ENCODE measurements at regions not wholly inside any gene's neighbourhood (a gene's known extent, or its start where the extent isn't known, plus 50 kb on each side); places are given as distances from the start of the nearest gene placed in this dataset.

DNA sequence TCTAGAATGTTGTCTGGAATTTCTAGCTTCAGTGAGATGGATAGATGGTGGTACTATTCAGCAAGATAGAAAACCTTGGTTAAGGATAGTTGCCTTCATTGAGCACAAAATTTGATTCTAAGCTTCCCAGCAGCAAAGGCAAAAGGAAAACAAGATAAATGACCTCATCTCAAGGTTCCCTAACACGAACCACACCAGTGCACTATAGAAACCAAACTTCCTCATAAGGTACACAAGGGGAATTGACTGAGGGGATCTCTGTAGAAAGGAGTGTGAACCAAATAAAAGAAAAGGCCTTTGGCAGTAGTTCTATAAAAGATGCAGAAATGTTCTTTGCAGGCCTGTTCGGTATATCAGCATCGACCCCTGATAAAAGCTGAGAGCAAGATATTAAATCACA is 288.9 kb downstream of the SHQ1 start:
- DNase-seq = no peak

DNA sequence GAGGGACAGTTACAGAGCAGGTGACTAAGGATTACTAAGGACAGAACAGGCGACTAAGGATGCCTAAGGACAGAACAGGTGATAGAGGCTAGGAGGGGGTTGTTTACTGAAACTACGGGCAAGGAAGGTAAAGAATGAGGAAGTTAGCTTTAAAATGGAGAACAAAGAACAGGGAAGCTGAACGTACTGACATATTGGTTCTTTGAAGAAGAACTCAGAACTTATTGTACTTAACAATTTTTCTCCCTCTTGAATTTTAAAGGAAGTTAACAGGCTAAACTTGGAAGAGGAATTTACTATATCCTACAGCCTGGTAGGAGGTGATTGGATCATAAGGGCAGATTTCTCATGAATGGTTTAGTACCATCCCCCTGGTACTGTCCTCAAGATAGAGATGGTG is 290.2 kb downstream of the SHQ1 start:
- no peak for DNase-seq

GRCh38 chr3:72555714-72556113 is 292.5 kb downstream of the SHQ1 start:
- no peak for DNase-seq

DNA sequence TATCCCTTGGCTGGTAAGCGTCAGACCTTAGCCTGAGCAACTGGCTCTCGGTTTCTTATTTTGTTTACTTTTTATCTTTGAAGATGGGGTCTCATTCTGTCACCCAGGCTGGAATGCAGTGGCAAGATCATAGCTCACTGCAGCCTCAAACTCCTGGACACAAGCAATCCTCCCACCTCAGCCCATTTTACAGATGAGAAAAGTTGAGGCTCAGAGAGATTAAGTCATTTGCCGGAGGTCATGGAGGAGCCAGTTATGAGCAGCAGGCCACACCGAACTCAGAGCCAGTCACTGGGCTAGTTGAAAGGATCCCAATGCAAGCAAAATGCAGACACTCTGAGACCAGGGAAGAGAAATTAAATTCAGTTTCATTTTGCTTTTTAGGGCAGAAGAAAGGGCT is 293.6 kb downstream of the SHQ1 start:
- no peak for DNase-seq

DNA sequence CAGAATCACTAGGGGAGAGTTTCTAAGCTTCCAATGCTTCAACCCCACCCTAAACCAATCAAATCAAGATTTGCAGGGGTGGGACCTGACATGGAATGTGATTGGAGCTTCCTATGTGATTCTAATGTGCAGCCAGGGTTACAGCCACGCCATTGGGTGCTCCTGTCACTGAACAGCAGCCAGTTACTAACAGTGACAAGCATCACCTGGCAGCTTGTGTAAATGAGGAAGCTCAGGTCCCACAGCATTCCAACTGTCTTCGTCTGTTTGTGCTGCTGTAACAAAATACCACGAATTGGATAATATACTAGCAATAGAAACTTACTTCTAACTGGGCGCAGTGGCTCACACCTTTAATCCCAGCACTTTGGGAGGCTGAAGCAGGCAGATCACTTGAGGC is 294.9 kb downstream of the SHQ1 start:
- DNase-seq = no peak

- no peak for DNase-seq
Measured at GRCh38 chr3:72550582-72551262, 297.5 kb downstream of the SHQ1 start.

- DNase-seq = no peak
Measured at GRCh38 chr3:72549761-72550581, 298.3 kb downstream of the SHQ1 start.

DNA sequence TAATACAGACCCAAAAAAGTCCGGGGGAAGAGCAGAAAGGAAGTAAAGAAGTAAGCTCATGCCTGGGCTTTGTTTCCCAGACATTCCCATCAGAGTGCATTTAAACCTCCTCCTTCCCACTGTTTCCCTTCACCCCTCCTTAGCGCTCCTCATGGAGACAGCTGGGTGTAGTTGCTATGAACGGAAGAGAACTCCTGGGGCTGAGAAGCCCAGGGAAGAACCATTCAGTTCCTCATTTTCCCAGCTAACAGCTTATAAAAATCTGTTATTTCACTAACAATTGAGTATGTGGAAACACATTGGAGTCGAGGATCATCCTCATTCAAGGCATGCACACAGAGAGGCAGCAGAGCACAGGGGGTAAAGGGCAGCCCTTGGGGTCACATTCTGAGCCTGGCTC is 299.3 kb downstream of the SHQ1 start:
- no peak for DNase-seq

GRCh38 chr3:72548461-72548860 is 299.8 kb downstream of the SHQ1 start:
- no peak for DNase-seq

GRCh38 chr3:72547183-72547582 is 301.1 kb downstream of the SHQ1 start:
- no peak for DNase-seq

DNA sequence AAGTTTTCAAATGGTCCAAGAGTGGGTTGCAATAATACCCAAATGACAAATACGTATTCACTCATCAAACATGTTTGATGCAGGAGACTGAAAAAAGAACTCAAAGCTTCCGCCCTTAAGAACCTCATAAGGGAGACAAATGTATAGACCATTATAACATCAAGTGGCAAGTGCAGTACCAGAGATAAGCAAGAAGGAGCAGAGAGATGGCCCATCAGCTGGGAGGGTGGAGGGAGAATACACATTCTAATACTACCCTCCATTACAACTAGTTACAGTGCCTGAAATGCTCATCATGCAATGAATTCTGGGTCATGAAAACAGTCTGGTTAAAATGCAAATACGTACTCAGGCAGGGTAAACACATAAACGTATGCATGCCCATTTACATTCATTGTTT is 304.0 kb downstream of the SHQ1 start:
- DNase-seq = no peak

GRCh38 chr3:72543246-72543645 is 305.0 kb downstream of the SHQ1 start:
- no peak for DNase-seq

DNA sequence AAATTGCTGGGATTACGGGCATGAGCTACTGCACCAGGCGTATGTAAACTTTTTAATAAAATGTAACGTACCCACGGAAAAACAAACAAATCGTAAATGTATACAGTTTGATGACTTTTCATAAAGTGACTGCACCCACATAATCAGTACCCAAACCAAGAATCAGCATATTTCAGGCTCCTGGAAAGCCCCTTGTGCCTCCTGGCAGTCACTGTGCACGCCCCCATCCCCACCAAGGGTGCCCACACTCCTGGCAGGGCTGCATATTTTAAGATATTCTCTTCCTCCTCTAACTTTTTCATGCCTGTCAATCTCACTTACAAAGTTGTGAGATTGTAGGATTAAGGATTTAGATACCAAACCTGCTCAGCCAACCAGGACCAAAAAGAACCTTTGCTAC is 305.5 kb downstream of the SHQ1 start:
- no peak for DNase-seq

DNA sequence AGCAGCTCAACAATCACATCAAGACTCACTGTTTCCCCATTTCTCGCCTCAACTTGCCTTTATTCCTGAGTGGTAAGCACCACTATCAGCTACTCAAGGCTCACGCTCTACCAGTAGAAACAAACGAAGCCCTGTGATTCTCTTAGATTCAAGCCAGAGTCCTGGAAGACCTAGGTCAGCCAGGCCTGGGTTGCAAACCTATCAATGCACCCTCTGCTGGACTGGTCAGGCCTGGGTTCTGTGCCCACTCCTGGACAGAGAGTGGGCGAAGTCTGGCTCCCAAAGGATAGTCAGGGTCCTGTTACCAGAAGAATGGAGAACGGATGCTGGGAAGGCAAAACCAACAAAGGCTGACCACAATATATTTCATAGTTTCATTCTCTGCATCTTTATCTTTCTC is 308.4 kb downstream of the SHQ1 start:
- DNase-seq = no peak

GRCh38 chr3:72538070-72538745 is 310.0 kb downstream of the SHQ1 start:
- DNase-seq = no peak

DNA sequence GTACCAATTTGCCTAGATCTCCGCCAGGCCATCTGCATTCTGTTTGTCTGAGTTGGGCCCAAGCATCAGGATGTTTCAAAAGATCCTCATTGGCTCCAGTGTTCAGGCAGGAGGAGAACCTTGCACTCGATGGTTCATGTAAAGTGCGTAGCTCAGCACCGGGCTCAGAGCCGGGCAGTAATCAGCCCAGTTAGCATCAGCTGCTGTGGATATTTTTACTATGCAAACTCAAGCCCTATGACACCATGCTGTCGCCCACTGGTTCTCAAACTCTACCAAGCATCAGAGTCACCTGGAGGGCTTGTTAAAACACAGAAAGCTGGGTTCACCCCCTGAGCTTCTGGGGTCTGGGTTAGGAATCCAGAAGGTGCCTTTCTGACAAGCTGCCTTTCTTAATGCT is 310.8 kb downstream of the SHQ1 start:
- DNase-seq = no peak

GRCh38 chr3:72536878-72537267 is 311.4 kb downstream of the SHQ1 start:
- DNase-seq = no peak

DNA sequence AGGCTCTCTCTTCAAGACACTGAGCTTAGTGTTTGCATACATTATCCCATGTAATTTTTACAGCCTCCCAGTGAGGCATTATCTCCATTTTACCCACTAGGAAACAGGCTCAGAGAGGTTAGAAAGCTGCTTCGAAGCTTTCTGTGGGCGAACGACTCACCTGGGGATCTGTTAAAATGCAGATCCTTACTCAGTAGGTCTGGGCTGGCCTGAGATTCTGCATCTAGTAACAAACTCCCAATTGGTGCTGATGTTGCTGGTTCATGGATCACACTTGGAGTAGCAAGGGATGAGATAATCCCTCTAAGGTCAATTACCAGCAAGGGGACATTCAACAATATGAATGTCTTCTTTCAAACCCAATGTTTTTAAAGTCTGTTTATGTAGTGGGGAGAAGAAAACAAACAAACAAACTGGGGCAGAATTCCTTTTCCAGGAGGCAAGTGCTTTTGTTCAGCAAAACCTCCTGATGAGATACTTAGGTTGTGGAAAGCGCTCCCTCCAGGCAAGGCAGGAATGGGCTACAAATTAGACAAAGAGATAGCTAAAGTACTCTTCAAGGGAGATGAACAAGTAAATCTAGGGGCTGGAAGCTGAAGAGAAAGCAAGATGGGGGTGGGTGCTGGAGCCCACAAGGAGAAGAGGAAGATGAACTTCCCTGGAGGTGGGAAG is 311.9 kb downstream of the SHQ1 start:
- DNase-seq = no peak

DNA sequence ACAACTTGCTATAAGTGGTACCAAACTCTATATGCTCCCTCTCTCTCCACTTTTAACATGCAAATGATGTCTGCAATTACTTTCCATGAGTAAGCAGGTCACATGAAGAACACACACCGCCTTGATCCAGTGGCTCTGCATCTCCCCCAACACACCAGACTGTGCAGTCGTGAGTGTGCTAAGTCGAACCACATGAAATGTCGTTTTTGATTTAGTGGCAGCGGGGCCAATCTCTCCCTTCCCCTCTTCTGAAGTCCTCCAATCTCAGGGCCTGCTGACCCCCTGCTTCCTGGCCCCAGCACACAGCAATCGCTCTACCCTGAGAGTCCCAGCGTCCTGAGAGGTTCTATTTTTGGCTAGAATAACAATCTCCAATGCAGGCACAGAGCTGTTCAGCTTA is 312.5 kb downstream of the SHQ1 start:
- no peak for DNase-seq

DNA sequence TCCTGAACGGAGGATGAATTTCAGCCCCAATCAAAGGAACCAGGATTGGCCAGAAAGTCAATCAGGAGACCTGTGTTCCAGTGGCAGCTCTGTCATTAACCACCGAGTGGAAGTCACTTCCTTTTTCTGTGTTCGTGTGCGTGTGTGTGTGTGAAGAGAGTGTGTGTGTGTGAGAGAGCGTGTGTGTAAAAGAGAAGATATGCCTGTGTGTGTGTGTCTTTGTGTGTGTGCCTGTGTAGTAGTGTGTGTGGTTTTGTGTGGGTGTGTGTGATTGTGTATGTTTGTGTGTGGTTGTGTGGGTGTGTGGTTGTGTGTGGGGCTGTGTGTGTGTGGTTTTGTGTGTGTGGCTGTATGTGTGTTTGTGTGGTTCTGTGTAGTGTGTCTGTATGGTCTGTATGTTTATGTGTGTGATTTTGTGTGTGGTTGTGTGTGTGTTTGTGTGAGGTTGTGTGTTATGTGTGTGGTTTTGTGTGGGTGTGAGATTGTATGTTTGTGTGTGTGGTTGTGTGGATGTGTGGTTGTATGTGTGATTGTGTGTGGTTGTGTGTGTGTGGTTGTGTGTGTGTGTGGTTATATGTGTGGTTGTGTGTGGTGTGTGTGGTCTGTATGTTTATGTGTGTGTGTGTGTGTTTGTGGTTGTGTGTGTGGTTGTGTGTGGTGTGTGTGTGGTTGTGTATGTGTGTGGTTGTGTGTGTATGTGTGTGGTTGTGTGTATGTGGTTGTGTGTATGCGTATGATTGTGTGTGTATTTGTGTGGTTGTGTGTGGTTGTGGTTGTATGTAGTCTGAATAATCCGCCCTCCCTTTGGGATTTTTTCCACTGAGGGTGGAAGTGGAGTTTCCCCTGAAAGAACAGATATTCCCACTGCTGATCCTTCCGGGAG is 314.4 kb downstream of the SHQ1 start:
- no peak for DNase-seq

GRCh38 chr3:72530426-72530825 is 317.8 kb downstream of the SHQ1 start:
- DNase-seq = no peak

- no peak for DNase-seq
Measured at GRCh38 chr3:72529081-72529480, 319.2 kb downstream of the SHQ1 start.

Measured in activated effector memory CD4-positive, alpha-beta T cell treated with anti-CD3 and anti-CD28 coated beads, Interleukin-2, amount 50 U/mL, for 16 hours (primary cell).